Activated CD8-positive, alpha-beta memory T cell treated with anti-CD3 and anti-CD28 coated beads for 48 hours (primary cell): ENCODE measurements at regions not wholly inside any gene's neighbourhood (a gene's known extent, or its start where the extent isn't known, plus 50 kb on each side); places are given as distances from the start of the nearest gene placed in this dataset.
"Not testable (repeated sequence)": the region's sequence is repeated elsewhere in the genome, so short reads cannot be mapped to it uniquely, and the experiment has no call there.

Experiments
- DNase-seq, 3 experiments: peaks; one replicate each; pipeline ENCODE4 v3.0.0-alpha.2; 2020; ENCODE audit warnings: low read depth in 2 of 3, low spot score in 2 of 3

- DNase-seq: no peak
Observed at GRCh38 chr5:68027519-68027918, 188.0 kb upstream of the PIK3R1 start.

- no peak for DNase-seq
Observed at GRCh38 chr5:68026092-68026885, 189.3 kb upstream of the PIK3R1 start.

- no peak for DNase-seq
Observed at GRCh38 chr5:68024426-68024825, 191.1 kb upstream of the PIK3R1 start.

GRCh38 chr5:68021916-68022315, 193.6 kb upstream of the PIK3R1 start:
- DNase-seq: no peak

- no peak for DNase-seq
Observed at GRCh38 chr5:68021227-68021626, 194.3 kb upstream of the PIK3R1 start.

- not testable (repeated sequence) for DNase-seq
Observed at GRCh38 chr5:68020461-68020969, 195.0 kb upstream of the PIK3R1 start.

GRCh38 chr5:68015381-68016302, 199.9 kb upstream of the PIK3R1 start:
- no peak for DNase-seq

GRCh38 chr5:68012831-68013230, 202.7 kb upstream of the PIK3R1 start:
- no peak for DNase-seq

- no peak for DNase-seq
Observed at GRCh38 chr5:68012429-68012828, 203.1 kb upstream of the PIK3R1 start.

GRCh38 chr5:68011801-68012200, 203.8 kb upstream of the PIK3R1 start:
- DNase-seq: no peak

- no peak for DNase-seq
Observed at GRCh38 chr5:68011259-68011760, 204.2 kb upstream of the PIK3R1 start.

- no peak for DNase-seq
Observed at GRCh38 chr5:68010740-68011139, 204.8 kb upstream of the PIK3R1 start.

- no peak for DNase-seq
Observed at GRCh38 chr5:68007451-68007850, 208.1 kb upstream of the PIK3R1 start.

GRCh38 chr5:68002836-68003235, 212.7 kb upstream of the PIK3R1 start:
- no peak for DNase-seq

- DNase-seq: no peak
Observed at GRCh38 chr5:68000805-68001204, 214.8 kb upstream of the PIK3R1 start.

GRCh38 chr5:67999391-67999790, 216.2 kb upstream of the PIK3R1 start:
- DNase-seq: no peak

- DNase-seq: no peak
Observed at GRCh38 chr5:67998709-67999261, 216.8 kb upstream of the PIK3R1 start.

GRCh38 chr5:67997892-67998457, 217.6 kb upstream of the PIK3R1 start:
- no peak for DNase-seq

GRCh38 chr5:67997148-67997547, 218.4 kb upstream of the PIK3R1 start:
- no peak for DNase-seq

- DNase-seq: no peak
Observed at GRCh38 chr5:67996596-67996995, 219.0 kb upstream of the PIK3R1 start.

GRCh38 chr5:67992923-67993322, 222.6 kb upstream of the PIK3R1 start:
- DNase-seq: no peak
